Thymus (tissue), 11 donors: ENCODE measurements at regions not wholly inside any gene's neighbourhood (a gene's known extent, or its start where the extent isn't known, plus 50 kb on each side); places are given as distances from the start of the nearest gene placed in this dataset.

Experiments used
- DNase-seq, 9 donors: peaks; one replicate each; pipeline ENCODE4 v3.0.0-alpha.2; 2013; ENCODE audit warnings: low spot score in 9 of 9, low read depth in 6 of 9, missing footprints in 1 of 9
- H3K27ac ChIP-seq, 2 donors: one replicate each; pipeline ENCODE4 v1.5.1; 2013; ENCODE audit warnings: control low read depth in 1 of 2, low read depth in 1 of 2, low read length in 1 of 2, mild to moderate bottlenecking in 1 of 2, moderate library complexity in 1 of 2
- H3K27me3 ChIP-seq, 2 donors: one replicate each; pipeline ENCODE4 v1.5.1; 2013; ENCODE audit warnings: low read length in 1 of 2; ENCODE audit not compliant: control insufficient read depth in 2 of 2, insufficient read depth in 1 of 2
- H3K36me3 ChIP-seq, 2 donors: one replicate each; pipeline ENCODE4 v1.5.1; 2013; ENCODE audit warnings: low read length in 1 of 2, mild to moderate bottlenecking in 1 of 2, moderate library complexity in 1 of 2; ENCODE audit not compliant: control insufficient read depth in 2 of 2, insufficient read depth in 2 of 2
- H3K4me1 ChIP-seq, 2 donors: one replicate each; pipeline ENCODE4 v1.5.1; 2013; ENCODE audit warnings: low read length in 2 of 2; ENCODE audit not compliant: control insufficient read depth in 2 of 2, insufficient read depth in 2 of 2
- H3K4me3 ChIP-seq, 2 donors: one replicate each; pipeline ENCODE4 v1.5.1; 2013; ENCODE audit warnings: low read length in 2 of 2, control low read depth in 1 of 2, mild to moderate bottlenecking in 1 of 2
- H3K9me3 ChIP-seq, 2 donors: one replicate each; pipeline ENCODE4 v1.5.1; 2013; ENCODE audit warnings: low read length in 1 of 2, mild to moderate bottlenecking in 1 of 2; ENCODE audit not compliant: control insufficient read depth in 2 of 2, insufficient read depth in 1 of 2
- WGBS: extraction: QIAGEN DNeasy Blood & Tissue Kit; methylation state at CpG from one replicate; pipeline ENCODE4 v1.1.7; 2013; 5-methylcytosine and 5-hydroxymethylcytosine counted together
- donor health status: healthy.

GRCh38 chr3:180391001-180391400 lies 211.0 kb upstream of the TTC14 start:
- no peak for DNase-seq
- H3K4me1 ChIP-seq, result no peaks in the 10 kb centered on the region
- 70% methylated on average over 1 of the region's 1 CpG for WGBS
- H3K27ac ChIP-seq, result no peak overlapping the region
- H3K4me3 ChIP-seq, result no peak overlapping the region
- H3K27me3 ChIP-seq, result no peaks in the 10 kb centered on the region
- H3K36me3 ChIP-seq, result no peaks in the 10 kb centered on the region
- H3K9me3 ChIP-seq, result no peaks in the 10 kb centered on the region

DNA sequence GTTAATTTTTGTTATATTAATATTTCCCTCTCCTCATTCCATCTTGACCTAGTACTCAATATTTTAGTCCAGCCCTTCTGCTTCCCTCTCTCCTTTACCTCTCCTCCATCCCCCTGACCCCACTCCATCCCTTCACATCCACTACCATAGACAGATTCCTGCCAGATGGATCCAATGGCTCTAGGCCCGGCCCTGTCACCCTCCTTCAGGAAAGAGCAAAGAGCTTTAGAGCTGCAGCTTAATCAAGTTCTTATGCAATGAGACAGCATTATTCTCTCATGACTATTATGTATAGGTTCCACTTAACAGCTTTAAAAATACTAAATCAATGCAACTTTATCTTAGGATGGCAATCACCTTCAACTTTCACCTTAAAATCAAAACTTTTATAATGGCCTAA lies 200.7 kb upstream of the TTC14 start:
- WGBS, result 85% methylated on average over 1 of the region's 1 CpG
- no peak for DNase-seq
- Histone ChIP-seq H3K9me3 (no peaks in the 10 kb centered on the region), H3K4me3 (no peak overlapping the region), H3K36me3 (no peaks in the 10 kb centered on the region), H3K27ac (no peak overlapping the region), H3K4me1 (no peaks in the 10 kb centered on the region), H3K27me3 (no peaks in the 10 kb centered on the region)

GRCh38 chr3:180402471-180403073 lies 199.4 kb upstream of the TTC14 start:
- H3K9me3 ChIP-seq, result no peaks in the 10 kb centered on the region
- H3K4me1 ChIP-seq, result no peaks in the 10 kb centered on the region
- no peak overlapping the region for H3K27ac ChIP-seq
- no peak for DNase-seq
- no peaks in the 10 kb centered on the region for H3K27me3 ChIP-seq
- H3K36me3 ChIP-seq, result no peaks in the 10 kb centered on the region
- no peak overlapping the region for H3K4me3 ChIP-seq
- 94% methylated on average over 2 of the region's 2 CpGs for WGBS

- DNase-seq, result no peak
- Histone ChIP-seq H3K4me1 (no peaks in the 10 kb centered on the region), H3K36me3 (no peaks in the 10 kb centered on the region)
These were observed 198.8 kb upstream of the TTC14 start for GRCh38 chr3:180403156-180403555.

DNA sequence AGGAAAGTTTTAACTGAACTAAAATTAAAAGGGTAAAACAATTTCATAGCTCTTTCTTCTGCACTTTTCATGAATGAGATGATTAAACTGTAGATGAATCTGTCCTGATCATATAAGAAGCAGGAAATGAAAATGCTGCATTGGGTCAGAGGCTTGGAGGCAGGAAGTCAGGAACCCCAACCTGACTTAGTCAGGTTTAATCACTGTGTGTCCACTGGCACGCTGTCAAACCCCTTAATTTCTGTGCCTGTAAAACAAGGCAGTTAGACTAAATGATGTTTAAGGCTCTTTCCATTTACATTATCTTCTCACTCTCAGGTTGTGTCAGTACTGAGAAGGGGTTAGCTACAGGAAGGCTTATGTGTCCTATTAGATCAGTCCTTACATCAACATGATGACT lies 193.3 kb upstream of the TTC14 start:
- Histone ChIP-seq H3K27me3 (no peaks in the 10 kb centered on the region), H3K4me3 (no peak overlapping the region), H3K9me3 (no peaks in the 10 kb centered on the region), H3K36me3 (no peaks in the 10 kb centered on the region), H3K27ac (no peak overlapping the region), H3K4me1 (no peaks in the 10 kb centered on the region)
- WGBS, result 75% methylated on average over 1 of the region's 1 CpG
- no peak for DNase-seq

More at GRCh38 chr3:180403156-180403555, 198.8 kb upstream of the TTC14 start:
- Histone ChIP-seq H3K27ac (no peak overlapping the region), H3K4me3 (no peak overlapping the region), H3K9me3 (no peaks in the 10 kb centered on the region), H3K27me3 (no peaks in the 10 kb centered on the region)

GRCh38 chr3:180409170-180409569 lies 192.8 kb upstream of the TTC14 start:
- Histone ChIP-seq H3K36me3 (no peaks in the 10 kb centered on the region), H3K27ac (no peak overlapping the region), H3K9me3 (no peaks in the 10 kb centered on the region), H3K27me3 (no peaks in the 10 kb centered on the region), H3K4me3 (no peak overlapping the region), H3K4me1 (no peaks in the 10 kb centered on the region)
- DNase-seq, result no peak

- Histone ChIP-seq H3K4me1 (no peaks in the 10 kb centered on the region), H3K27ac (no peak overlapping the region), H3K9me3 (no peaks in the 10 kb centered on the region), H3K27me3 (no peaks in the 10 kb centered on the region), H3K36me3 (no peaks in the 10 kb centered on the region), H3K4me3 (no peak overlapping the region)
- 82% methylated on average over 2 of the region's 2 CpGs for WGBS
- no peak for DNase-seq
These were observed 192.1 kb upstream of the TTC14 start for GRCh38 chr3:180409883-180410282.

DNA sequence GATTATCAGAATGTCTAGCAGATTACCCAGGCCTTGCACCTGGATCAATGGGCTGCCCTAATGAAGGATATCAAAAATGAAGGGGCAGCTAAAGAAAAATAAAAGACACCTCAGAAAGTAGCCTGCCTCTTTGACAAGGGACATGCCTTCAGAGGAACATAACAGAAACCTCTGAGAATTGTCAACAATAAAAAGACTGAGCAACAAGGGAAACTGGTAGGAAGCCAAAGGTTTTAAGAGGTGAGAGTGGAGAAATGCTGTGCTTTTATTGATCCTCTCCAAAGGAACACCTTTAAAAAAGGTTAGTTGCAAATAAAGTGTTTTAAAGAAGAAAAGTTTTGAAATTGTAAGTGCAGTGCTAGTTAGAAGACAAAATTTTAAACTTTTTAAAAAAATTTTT lies 187.8 kb upstream of the TTC14 start:
- DNase-seq, result no peak
- Histone ChIP-seq H3K27ac (no peak overlapping the region), H3K36me3 (no peaks in the 10 kb centered on the region), H3K4me1 (no peaks in the 10 kb centered on the region), H3K4me3 (no peak overlapping the region), H3K9me3 (no peaks in the 10 kb centered on the region), H3K27me3 (no peaks in the 10 kb centered on the region)

- DNase-seq, result no peak
- no peaks in the 10 kb centered on the region for H3K9me3 ChIP-seq
- no peak overlapping the region for H3K4me3 ChIP-seq
- H3K4me1 ChIP-seq, result no peaks in the 10 kb centered on the region
- 83% methylated on average over 2 of the region's 2 CpGs for WGBS
- no peak overlapping the region for H3K27ac ChIP-seq
- no peaks in the 10 kb centered on the region for H3K27me3 ChIP-seq
- no peaks in the 10 kb centered on the region for H3K36me3 ChIP-seq
These were observed 185.8 kb upstream of the TTC14 start for GRCh38 chr3:180416111-180416594.

DNA sequence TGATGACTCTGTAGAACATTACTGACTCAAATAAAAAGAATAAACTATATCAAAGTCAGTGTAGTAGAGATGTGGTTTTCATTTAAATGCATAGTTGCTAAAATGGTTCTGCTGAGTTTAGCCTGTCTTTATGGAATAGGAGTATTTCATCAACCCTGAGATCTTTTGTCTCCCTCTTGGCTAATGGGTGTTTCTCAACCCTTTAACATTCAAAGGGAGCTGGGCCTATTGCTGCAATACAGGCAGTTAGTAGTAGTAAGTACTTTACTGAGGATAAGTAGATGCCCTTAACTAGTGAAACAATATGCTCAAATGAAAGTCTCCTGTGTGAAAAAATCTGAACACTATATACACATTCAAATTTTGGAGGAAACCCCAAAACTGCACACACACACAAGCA lies 184.7 kb upstream of the TTC14 start:
- no peak for DNase-seq
- Histone ChIP-seq H3K9me3 (no peaks in the 10 kb centered on the region), H3K4me1 (no peaks in the 10 kb centered on the region), H3K36me3 (no peaks in the 10 kb centered on the region), H3K4me3 (no peak overlapping the region), H3K27me3 (no peaks in the 10 kb centered on the region), H3K27ac (no peak overlapping the region)
